ENCODE measurements at regions not wholly inside any gene's neighbourhood (a gene's known extent, or its start where the extent isn't known, plus 50 kb on each side); places are given as distances from the start of the nearest gene placed in this dataset.

DNA sequence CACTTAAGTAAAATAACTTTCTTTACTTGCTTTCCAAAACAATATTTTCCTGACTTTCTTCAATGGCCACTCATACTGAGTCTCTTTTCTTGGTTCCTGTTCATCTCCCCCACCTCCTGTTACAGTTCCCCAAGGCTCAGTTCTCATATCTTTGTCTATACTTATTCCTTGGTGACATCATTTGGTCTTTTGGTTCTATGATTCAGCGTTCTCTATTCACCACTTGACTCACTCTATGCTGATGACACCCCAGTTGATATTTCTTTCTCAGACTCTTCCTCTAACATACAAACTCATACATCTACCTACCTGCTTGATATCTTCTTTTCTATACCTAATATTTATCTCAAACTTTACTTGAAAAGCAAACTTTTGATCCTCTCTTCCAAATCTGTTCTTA, 85.0 kb upstream of the P3H2 start:
- H4K20me1 ChIP-seq (ENCODE audit: insufficient read depth, low read length), result no peaks in the 10 kb centered on the region
- intact Hi-C loops (cut with micrococcal nuclease), result no loop called here
- no peak overlapping the region; the same call in 1 of the 2 replicates for H2BK120ac ChIP-seq (ENCODE audit: low read depth, low read length)
- CTCF ChIA-PET, result no interaction called here
- in situ Hi-C loops (cut with MboI; ENCODE audit: low sequenced_read_pairs), result loop anchor here (10.0 kb wide), 1 partner anchor 191 kb away; no protein-coding TSS in a partner anchor
- no peak overlapping the region for H2AFZ ChIP-seq (replicated peaks; ENCODE audit: low read length, poor library complexity)
- no peaks in the 10 kb centered on the region for H3K36me3 ChIP-seq (ENCODE audit: control insufficient read depth, insufficient read depth, low read length)
- H3K4me3 ChIP-seq (ENCODE audit: insufficient read depth, low read depth, low read length), result no peak overlapping the region
- H2AK5ac ChIP-seq (ENCODE audit: low read depth, low read length), result no peak overlapping the region
- no peak overlapping the region for H2AK9ac ChIP-seq (replicated peaks; ENCODE audit: low read depth, low read length, poor library complexity)
- H3K9ac ChIP-seq (ENCODE audit: low read depth, low read length), result no peak overlapping the region
- no peaks in the 10 kb centered on the region for H3K9me3 ChIP-seq (ENCODE audit: control insufficient read depth, insufficient read depth, low read length)
- no peak overlapping the region for H4K91ac ChIP-seq (ENCODE audit: insufficient read depth, low read depth, low read length)
- no peak overlapping the region for H3K4me2 ChIP-seq (ENCODE audit: low read depth, low read length)
- peak overlapping the region; percentile 50 for H2BK5ac ChIP-seq (ENCODE audit: low read depth, low read length, poor library complexity, severe bottlenecking)
- no peak overlapping the region for H4K5ac ChIP-seq (ENCODE audit: low read depth, low read length)
- H2BK15ac ChIP-seq (ENCODE audit: low read depth, low read length), result no peak overlapping the region
- no CpG with 5 or more reads among the region's 1 CpG for WGBS, 2 experiments (ENCODE audit: extremely low coverage in 2 of 2, insufficient read length in 1 of 2)
- dilution Hi-C loops (cut with HindIII; ENCODE audit: low sequenced_read_pairs, unreplicated experiment), result no loop called here
- no peak overlapping the region for H3K56ac ChIP-seq (ENCODE audit: extremely low read depth, insufficient read depth, low read length)
- ATAC-seq (ENCODE audit: low read depth), result peak; percentile 86
- no peaks in the 10 kb centered on the region for H3K27me3 ChIP-seq (ENCODE audit: control insufficient read depth, insufficient read depth, low read length)
- H3K27ac ChIP-seq (ENCODE audit: insufficient read depth, low read length), result no peak overlapping the region
- TF ChIP-seq MAFK (IDR thresholded peaks at IDR 0.05; ENCODE audit: low read depth, low read length) (peak; percentile 37; the same call in 1 of the 2 replicates), FOS (IDR thresholded peaks at IDR 0.05; ENCODE audit: low read depth, low read length) (peak; percentile 70; the same call in 1 of the 2 replicates), CEBPB (IDR thresholded peaks at IDR 0.05; ENCODE audit: low read depth, low read length) (0 out of 2 replicates have a peak, but pooled peaks have one; percentile 29), RFX5 (IDR thresholded peaks at IDR 0.05; ENCODE audit: low read depth, low read length) (no peak), MAZ (IDR thresholded peaks at IDR 0.05; ENCODE audit: borderline replicate concordance, low read depth, low read length) (no peak), CTCF (conservative IDR thresholded peaks at IDR 0.05; ENCODE audit: low read depth, low read length) (no peak), NFE2L2 (IDR thresholded peaks at IDR 0.05; ENCODE audit: low read depth, low read length) (peak; percentile 63; the same call in 1 of the 2 replicates), POLR2A (IDR thresholded peaks at IDR 0.05; ENCODE audit: low read depth, low read length) (no peak), MXI1 (IDR thresholded peaks at IDR 0.05; ENCODE audit: borderline replicate concordance, low read depth, low read length) (no peak), CHD1 (IDR thresholded peaks at IDR 0.05; ENCODE audit: low read depth, low read length) (no peak), BHLHE40 (IDR thresholded peaks at IDR 0.05; ENCODE audit: low read depth, low read length) (no peak), RAD21 (IDR thresholded peaks at IDR 0.05; ENCODE audit: low read length) (0 out of 2 replicates have a peak, but pooled peaks have one; percentile 23), SMC3 (IDR thresholded peaks at IDR 0.05; ENCODE audit: low read depth, low read length) (no peak; the same call in 1 of the 2 replicates), RCOR1 (IDR thresholded peaks at IDR 0.05; ENCODE audit: insufficient replicate concordance, low read length) (no peak)
- TF ChIP-seq, protein P1, sequence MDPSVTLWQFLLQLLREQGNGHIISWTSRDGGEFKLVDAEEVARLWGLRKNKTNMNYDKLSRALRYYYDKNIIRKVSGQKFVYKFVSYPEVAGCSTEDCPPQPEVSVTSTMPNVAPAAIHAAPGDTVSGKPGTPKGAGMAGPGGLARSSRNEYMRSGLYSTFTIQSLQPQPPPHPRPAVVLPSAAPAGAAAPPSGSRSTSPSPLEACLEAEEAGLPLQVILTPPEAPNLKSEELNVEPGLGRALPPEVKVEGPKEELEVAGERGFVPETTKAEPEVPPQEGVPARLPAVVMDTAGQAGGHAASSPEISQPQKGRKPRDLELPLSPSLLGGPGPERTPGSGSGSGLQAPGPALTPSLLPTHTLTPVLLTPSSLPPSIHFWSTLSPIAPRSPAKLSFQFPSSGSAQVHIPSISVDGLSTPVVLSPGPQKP (IDR thresholded peaks at IDR 0.05; ENCODE audit: borderline replicate concordance, low read depth, low read length), result no peak
- TF ChIP-seq, protein P2, sequence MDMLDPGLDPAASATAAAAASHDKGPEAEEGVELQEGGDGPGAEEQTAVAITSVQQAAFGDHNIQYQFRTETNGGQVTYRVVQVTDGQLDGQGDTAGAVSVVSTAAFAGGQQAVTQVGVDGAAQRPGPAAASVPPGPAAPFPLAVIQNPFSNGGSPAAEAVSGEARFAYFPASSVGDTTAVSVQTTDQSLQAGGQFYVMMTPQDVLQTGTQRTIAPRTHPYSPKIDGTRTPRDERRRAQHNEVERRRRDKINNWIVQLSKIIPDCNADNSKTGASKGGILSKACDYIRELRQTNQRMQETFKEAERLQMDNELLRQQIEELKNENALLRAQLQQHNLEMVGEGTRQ (IDR thresholded peaks at IDR 0.05; ENCODE audit: low read depth, low read length), result no peak
- no peaks in the 10 kb centered on the region; a peak in 1 of 4 replicates for H3K79me1 ChIP-seq (ENCODE audit: low read depth in 1 of 2, low read length in 2 of 2)
- H4K8ac ChIP-seq (ENCODE audit: low read depth in 2 of 2, low read length in 2 of 2), result no peak overlapping the region
- peak overlapping the region; percentile 54; the same call in 1 of the 2 replicates for H2BK20ac ChIP-seq (ENCODE audit: low read depth, low read length)
- no peak overlapping the region; the same call in 1 of the 2 replicates for H3K14ac ChIP-seq (replicated peaks; ENCODE audit: low read depth, low read length)
- DNase-seq, result peak; percentile 92
- no peaks in the 10 kb centered on the region for H3K4me1 ChIP-seq (ENCODE audit: control insufficient read depth, insufficient read depth, low read length)
- POLR2A ChIA-PET (ENCODE audit: unreplicated experiment), result no interaction called here
- H3K18ac ChIP-seq (ENCODE audit: low read depth, low read length), result no peak overlapping the region
- H3K4ac ChIP-seq (ENCODE audit: low read depth, low read length), result no peak overlapping the region
- H3K23ac ChIP-seq (ENCODE audit: low read depth, low read length), result peak overlapping the region; percentile 63; the same call in 1 of the 2 replicates
- no TSS peak for BruUV-seq (replicated peaks)
- no peaks in the 10 kb centered on the region for H3K9me1 ChIP-seq (ENCODE audit: insufficient read depth, low read length)
